Endothelial cell of umbilical vein (primary cell): ENCODE measurements at regions not wholly inside any gene's neighbourhood (a gene's known extent, or its start where the extent isn't known, plus 50 kb on each side); places are given as distances from the start of the nearest gene placed in this dataset.

Experiments used
- CTCF ChIP-seq, 2 donors: IDR thresholded peaks; 1 replicate in 1 of 2; 2 replicates in 1 of 2; pipeline ENCODE4 v1.5.1; 2011; ENCODE audit warnings: low read length in 2 of 2, mild to moderate bottlenecking in 2 of 2, moderate library complexity in 2 of 2, control low read depth in 1 of 2, inconsistent platforms in 1 of 2, low read depth in 1 of 2; ENCODE audit not compliant: insufficient read depth in 1 of 2; ENCODE audit errors: extremely low read depth in 1 of 2
- POLR2A ChIP-seq: IDR thresholded peaks from 2 replicates; pipeline ENCODE4 v1.6.1; 2012; ENCODE audit warnings: low read depth, mild to moderate bottlenecking, control low read depth, low read length

DNA sequence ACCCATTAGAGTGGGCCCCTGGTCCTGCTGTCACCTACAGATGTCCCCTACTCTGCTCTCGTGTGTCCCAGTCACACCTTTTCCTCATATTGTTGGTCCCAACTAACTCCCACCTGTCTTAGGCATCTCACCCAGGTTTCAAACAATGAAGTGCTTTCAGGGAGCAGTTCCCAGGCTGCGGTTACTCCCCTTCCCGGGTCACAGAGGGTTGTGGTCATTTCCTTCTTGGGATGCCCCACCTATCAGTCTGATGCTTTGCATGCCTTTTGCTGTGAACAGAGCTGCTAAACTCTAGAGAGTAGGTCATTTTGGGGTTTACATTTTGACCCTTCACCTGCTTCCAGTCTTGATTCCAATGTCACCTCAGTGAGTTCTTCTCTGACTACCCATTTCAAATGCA lies 181.6 kb downstream of the CDC5L start:
- TF ChIP-seq CTCF (IDR thresholded peaks at IDR 0.05; ENCODE audit: extremely low read depth in 1 of 2, insufficient read depth in 1 of 2, low read depth in 1 of 2, low read length in 2 of 2), result no peak
- no peak for TF ChIP-seq POLR2A
